ENCODE measurements at regions not wholly inside any gene's neighbourhood (a gene's known extent, or its start where the extent isn't known, plus 50 kb on each side); places are given as distances from the start of the nearest gene placed in this dataset.

DNA sequence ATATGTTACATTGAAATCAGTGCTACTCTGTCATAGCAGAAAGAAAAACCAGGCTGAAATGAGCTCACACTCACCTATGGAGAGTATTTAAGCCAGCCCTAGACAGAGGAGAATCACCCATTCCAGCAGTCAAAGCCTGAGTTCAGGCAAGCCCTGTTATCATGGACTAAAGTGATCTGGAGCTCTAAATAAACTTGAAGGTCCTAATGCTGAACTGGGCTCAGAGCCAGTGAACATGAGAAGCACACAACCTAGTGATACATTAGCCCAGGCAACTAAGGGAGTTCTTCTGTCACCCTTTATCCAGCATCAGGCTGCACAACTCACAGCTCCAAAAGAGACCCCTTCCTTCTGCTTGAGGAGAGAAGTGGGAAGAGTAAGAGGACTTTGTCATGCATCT is 425.0 kb downstream of the COL12A1 start:
- DNase-seq = no peak

DNA sequence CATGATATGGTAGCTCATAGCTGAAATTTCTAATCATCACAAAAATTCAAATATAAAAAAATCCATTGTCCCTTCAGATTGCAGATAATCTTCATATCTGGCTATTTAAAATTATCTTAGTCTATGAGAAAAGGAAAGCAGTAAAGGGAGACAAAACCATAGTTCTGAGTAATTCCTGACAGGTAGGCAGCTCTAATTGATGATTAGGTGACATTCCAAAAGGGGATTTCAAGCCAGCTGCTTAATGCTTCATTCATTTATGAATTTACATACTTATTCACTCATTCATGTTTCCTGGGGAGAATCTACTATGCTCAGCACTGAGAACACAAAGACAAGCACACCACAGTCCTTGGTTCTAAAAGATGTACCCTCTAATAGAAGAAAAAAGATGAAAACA is 437.1 kb downstream of the COL12A1 start:
- no peak for DNase-seq

GRCh38 chr6:74768120-74768519 is 437.7 kb downstream of the COL12A1 start:
- no peak for DNase-seq

GRCh38 chr6:74765486-74765885 is 440.4 kb downstream of the COL12A1 start:
- DNase-seq = no peak

GRCh38 chr6:74764486-74764885 is 441.4 kb downstream of the COL12A1 start:
- DNase-seq = no peak

DNA sequence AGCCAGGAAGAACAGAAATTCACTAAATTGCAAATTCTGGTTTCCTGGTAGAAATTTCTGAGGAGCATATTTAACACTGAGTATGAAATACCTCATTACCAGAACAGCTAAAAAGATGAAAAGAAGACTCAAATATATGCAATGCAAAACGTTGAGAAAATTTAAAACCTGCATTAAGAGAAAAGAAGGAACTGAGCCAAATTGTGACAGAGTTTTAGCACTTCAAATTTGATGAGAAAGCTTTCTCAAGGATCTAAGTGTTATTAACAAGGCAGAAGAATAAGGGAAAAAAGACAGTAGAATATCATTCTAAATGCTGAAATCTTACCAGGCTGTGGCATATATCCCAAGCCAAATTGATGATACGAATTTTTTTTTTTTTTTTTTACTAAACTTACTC is 443.0 kb downstream of the COL12A1 start:
- no peak for DNase-seq

DNA sequence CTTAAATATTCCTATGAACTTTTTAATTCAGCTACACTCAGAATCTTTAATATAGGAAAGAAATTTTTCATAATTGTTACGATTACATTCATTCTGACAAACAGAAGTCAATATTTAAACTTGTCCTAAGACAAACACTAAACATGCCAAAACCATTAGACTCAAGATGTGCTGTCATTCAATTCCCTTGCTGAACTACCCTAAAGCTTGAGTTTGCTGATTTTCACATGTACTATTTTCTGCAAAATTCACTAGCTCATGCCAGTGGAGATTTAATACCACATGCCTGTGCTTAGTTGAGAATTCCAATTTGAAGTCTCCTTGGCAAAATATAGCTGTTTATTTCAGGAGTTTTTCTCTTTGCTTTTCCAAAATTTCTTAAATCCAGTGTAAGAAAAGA is 448.0 kb downstream of the COL12A1 start:
- no peak for DNase-seq

DNA sequence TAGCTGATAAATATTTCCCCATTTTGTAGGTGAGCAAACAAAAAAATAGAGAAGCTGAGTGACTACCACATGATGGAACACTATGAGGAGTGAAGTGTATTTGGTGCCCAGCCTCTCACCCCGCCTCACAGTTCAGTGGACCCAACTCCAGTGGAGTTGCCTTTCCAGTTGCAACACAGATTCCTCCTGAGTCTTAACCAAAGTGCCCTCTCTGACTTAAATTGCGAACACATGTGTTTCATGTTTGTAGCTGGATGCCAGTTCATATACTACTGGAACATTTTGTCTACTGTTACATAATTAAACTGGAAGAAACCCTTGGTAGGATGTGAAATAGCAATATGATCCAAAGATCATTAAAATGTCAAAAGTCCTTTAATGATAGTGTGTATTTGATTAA is 448.9 kb downstream of the COL12A1 start:
- DNase-seq = no peak

GRCh38 chr6:74755778-74756177 is 450.1 kb downstream of the COL12A1 start:
- DNase-seq = no peak

- no peak for DNase-seq
These were observed 450.7 kb downstream of the COL12A1 start for GRCh38 chr6:74755196-74755595.

DNA sequence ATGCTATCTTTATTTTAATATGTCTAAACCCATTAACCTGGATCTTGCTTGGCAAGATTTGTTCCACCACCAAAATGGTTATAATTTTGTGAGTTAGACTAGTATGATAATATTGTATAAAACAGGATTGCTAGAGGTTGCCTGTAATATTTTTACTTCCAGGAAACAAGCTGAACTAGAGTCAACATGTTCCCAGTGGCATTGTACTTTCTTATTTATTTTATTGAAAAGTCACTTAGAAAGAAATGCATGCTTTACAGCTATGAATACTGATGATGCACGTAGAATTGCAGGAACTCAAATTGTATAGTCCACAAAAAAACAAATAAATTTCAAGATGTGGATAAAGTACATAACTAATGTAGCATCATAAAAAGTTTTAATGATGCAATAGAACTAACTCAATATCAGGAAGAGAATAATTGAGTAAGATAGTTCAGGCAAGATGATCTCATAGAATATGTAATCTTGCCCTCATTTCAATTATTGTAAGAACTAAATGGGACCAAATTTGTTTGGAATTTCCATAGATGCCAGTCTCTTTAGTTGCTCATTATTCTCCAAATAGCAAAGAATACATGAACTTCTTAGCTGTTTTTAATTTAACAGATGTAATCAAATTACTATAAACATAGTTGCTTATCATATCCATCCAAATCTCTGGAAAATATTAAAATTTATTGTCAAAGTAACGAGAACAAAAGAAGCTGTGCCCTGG is 451.8 kb downstream of the COL12A1 start:
- DNase-seq = no peak

DNA sequence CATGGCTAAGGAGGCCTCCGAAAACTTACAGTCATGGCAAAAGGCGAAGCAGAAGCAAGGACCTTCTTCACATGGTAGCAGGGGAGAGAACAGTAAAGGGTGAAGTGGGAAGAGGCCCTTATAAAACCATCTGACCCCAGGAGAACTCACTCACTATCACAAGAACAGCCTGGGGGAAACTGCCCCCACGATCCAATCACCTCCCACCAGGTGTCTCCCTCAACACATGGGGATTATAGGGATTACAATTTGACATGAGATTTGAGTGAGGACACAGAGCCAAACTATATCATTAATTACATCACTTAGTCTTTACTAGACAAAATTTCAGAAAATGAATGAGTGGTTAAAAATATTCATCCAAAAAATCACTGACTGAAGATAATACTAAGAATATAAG is 453.6 kb downstream of the COL12A1 start:
- no peak for DNase-seq

DNA sequence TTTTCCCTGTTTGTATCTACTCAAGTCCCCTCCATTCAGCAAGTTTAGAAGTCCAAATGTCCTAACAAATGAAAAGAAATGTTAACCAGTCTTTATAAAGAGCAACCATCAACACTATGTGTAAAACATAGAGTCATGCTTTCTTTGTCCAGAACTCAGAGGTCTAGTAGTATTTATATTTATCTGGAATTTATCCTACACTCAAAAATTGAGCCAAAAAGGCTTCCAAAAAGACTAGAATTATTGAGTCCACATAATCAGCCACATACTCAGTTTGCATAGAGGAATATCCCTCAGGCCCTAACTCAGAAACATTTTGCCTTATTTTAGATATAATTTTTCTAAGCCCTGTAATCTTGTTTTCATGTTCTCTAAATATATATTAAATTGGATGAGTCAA is 455.0 kb downstream of the COL12A1 start:
- no peak for DNase-seq

- no peak for DNase-seq
These were observed 456.4 kb downstream of the COL12A1 start for GRCh38 chr6:74749211-74750147.

GRCh38 chr6:74745670-74746069 is 460.2 kb downstream of the COL12A1 start:
- DNase-seq = no peak

DNA sequence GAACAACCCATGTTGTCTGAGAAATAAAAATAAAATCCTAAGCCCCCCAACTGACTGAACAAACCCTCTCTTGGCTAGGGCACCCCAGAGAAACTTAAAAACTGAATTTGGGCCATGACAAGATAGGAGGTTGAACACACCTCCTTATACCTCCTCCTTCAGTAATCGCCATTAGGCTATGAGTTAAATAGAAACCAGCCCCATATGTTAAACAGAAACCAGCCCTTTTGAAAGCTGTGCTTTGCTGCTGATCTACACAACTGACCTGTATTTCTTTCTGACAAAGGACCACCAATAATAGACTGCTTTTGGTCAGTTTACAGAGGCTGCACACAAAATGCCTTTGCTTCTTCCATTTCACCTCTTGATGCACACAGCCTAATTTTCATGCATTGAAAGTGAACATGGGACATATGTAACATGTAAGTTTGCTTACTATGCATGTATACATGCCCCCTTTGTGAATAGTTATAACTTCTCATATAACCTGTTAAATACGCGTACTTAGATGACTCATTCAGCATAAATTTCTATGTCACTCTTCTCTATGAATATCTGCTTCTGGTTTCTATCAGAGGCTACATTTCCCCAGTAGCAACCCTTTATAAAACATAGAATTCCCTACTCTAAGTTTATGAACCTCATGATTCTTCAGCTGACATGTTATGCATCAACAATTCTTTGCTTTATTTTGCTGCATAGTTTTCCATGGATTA is 462.9 kb downstream of the COL12A1 start:
- DNase-seq = no peak

DNA sequence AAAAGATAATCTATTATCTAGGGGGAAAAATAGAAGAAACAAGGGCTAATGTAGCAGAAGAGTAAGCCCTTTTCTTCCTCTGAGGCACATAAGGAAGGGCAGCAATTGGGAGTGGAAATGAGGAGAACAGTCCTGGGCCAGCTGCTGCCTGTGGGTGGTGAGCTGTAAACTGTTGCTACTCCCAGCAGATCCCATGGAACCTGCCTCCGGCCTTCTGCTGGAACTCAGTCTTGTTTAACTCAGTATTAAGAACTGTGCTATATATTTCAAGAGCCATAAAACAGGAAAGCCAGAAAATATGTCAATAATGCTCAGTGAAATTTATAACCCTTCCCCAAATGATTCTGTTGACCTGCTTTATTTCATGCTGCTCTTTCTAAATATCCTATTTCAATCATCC is 464.2 kb downstream of the COL12A1 start:
- peak in 3 of 56 donors; percentile 1 to 2 (median 2) for DNase-seq

DNA sequence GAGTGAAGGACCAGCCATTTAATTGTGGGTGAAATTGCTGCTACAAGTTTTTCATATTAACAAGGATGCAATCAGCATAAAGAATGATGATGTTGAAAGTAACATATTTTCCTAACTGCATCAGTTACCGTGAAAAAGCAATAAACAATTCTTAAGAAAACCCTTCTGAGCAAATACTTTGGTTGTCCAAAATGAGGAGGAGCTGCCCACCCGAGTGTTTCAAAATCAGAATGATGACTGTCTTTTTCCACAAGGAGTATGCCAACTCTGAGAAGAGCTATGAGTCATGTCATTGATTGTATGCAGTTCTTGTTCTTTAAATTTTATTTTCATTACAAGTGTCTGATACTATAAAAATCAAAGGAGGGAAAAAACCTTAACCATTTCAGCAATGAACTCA is 470.5 kb downstream of the COL12A1 start:
- DNase-seq = no peak

DNA sequence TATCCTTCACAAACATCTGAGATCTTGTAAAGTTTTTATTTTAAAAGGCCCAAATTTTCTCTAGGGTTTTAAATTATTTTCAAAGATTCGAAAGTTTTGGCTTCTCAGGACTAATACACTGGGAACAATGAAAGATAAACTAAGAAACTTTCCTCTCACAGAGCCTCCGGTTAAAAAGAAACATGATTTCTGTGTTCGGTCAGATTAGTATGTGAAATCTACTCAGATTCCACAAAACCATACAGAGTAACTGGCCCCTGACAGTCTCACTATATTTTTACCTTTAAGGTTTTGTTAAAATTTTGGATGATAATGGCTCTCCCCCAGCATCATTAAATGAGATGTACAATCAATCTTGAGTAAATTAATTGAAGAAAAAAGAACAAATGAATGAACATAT is 471.0 kb downstream of the COL12A1 start:
- DNase-seq = no peak

- DNase-seq = no peak
These were observed 471.8 kb downstream of the COL12A1 start for GRCh38 chr6:74733830-74734620.

- DNase-seq = no peak
These were observed 473.9 kb downstream of the COL12A1 start for GRCh38 chr6:74731931-74732330.
